HG02973 (cell line): ENCODE measurements at regions not wholly inside any gene's neighbourhood (a gene's known extent, or its start where the extent isn't known, plus 50 kb on each side); places are given as distances from the start of the nearest gene placed in this dataset.
"Not testable (repeated sequence)": the region's sequence is repeated elsewhere in the genome, so short reads cannot be mapped to it uniquely, and the experiment has no call there.

Experiments used
- ATAC-seq: cut with Tn5 transposase; IDR thresholded peaks from one replicate; pipeline ENCODE4 v1.9.1; 2021; ENCODE audit warnings: moderate library complexity; ENCODE audit not compliant: unreplicated experiment

DNA sequence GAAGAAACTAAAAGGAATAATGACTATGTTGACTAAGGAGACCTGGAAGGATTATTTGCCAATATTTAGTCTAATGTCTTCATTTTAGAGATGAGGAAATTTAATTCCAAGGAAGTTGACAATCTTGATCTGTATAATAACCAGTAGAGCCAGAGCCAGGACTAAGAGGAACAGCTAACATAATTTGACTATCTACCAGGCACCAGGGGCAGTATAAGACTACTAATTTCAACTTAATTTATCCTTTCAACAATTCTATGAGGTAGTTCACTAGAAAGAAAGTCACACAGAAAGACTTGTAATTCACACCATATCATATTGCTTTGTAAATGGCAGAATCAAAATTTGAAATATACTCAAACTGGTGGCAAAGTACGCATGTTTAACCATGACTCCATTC is 273.0 kb upstream of the STXBP5 start:
- ATAC-seq, result no peak

DNA sequence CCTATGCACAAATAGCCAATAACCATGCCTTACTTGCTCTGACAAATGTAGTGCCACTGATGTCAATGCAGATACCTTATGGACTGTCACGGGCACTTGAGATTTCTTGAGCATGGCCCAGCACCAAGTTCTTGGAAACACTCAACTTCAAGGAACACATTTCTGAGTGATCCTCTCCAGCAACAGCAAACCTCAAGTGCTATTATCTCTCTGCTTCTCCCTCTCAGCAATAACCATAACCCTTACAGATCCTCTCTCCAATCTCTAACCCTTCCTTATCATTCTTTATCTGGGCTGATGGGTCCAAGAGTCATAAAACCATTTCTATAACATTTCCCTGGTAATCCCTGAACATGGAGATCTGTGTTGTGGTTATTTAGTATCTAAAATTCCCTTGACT is 266.9 kb upstream of the STXBP5 start:
- ATAC-seq, result no peak

DNA sequence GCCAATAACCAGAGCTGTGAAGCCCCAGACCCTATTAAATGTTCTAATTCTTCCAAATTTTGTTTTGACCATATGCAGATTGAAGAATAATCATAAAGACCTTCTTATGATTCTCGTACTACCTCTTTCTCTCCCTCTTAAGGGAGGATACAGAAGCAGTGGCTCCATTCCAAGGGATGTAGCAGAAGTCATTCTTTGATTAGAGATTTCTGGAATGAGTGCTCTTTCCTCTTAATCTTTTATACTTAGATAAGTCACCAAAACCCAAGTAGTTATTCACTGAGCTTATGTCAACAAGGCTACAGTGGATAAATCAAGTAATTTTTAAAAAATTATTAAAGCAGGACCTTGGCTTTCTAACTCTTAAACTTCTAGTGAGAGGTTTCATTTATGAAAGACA is 266.0 kb upstream of the STXBP5 start:
- no peak for ATAC-seq

DNA sequence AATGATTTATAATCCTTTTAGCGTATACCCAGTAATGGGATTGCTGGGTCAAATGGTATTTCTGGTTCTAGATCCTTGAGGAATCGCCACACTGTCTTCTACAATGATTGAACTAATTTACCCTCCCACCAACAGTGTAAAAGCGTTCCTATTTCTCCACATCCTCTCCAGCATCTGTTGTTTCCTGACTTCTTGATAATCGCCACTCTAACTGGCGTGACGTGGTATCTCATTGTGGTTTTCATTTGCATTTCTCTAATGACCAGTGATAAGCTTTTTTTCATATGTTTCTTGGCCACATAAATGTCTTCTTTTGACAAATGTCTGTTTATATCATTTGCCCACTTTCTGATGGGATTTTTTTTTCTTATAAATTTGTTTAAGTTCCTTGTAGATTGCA is 264.8 kb upstream of the STXBP5 start:
- ATAC-seq, result not testable (repeated sequence)

DNA sequence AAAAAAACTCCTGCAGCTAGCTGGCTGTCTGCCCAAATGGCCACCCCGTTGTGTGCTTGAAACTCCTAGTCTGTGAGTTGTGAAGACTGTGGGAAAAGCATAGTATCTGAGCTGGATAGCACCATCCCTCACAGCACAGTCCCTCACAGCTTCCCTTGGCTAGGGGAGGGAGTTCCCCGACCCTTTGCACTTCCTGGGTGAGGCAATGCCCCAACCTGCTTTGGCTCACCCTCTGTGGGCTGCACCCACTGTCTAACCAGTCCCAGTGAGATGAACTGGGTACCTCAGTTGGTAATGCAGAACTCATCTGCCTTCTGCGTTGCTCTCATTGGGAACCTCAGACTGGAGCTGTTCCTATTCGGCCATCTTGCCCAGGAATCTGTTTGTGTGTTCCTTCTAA is 260.6 kb upstream of the STXBP5 start:
- ATAC-seq, result no peak

DNA sequence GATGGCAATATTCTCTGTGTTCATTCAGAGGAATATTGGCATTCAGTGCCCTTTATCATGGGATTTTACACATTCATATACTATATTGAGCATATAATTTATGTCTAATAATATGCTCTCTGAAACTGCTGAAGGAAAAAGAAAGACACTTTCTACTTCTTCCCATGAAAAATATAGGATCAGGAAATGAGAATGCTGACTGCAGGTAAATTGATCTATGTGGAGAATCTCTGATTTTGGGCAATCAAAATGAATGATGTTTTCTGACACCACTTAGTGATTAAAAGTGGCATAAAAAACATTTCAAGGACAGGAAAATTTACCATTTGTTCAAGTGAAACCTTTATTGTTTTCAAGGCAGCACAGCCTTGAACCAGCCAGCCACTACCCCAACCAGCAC is 260.1 kb upstream of the STXBP5 start:
- ATAC-seq, result no peak

DNA sequence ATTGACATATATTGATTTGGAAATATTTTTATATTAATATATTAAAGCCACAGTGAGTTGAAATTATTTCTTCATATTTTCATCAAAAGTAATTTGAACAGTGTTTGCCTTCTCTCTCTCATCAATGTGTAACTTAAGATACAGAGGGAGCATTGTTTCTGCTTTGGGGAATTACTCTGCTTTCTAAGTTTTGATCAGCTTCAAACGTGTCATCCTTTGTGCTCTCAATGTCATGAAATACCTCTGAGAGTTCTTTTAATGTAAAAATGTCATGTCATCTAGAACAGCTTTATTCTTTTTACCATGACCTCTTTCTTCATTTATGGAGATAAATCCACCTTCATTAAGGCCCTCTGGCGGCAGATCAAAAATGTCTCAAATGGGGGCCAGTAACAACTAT is 259.4 kb upstream of the STXBP5 start:
- no peak for ATAC-seq

DNA sequence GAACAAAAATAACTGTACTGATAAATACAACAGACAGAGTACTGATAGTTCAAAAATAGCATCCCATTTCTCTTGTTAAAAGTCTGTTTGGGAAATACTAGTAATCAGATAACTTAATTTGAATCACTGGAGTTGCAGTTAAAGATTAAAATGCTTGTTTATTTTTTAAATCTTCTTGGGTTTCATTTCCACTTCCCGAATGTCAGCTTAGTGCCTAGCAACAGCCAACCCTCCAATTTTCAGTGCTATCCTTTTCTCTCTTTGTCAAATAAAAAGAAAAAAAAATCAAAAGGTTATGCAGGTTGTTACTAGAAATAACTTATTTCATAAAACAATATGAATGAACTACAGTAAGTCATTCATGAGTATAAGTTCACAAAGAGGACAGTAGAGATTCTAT is 257.7 kb upstream of the STXBP5 start:
- no peak for ATAC-seq

DNA sequence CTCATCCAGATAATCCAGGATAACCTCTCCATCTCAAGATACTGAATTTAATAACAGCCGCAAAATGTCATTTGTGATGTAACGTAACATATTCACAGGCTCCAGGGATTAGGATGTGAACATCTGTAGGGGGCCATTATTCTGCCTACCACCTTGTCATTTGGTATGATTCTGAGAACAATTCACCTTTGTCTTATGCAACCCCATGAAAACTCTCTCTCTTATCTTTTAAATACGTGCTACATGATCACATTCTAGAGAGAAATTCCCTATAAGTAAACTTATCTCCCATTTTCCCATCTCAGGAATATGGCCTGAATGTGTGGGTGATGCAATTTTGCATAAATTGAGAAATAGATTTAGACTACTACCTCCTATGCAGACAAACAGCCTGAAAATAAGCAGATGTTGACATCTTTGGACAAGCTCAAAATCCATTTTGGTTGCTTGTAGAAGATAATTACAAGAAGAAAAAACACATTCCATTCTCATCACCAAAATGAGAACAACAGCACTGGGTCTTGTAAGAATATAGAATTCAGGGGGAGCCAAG is 255.4 kb upstream of the STXBP5 start:
- ATAC-seq, result no peak

DNA sequence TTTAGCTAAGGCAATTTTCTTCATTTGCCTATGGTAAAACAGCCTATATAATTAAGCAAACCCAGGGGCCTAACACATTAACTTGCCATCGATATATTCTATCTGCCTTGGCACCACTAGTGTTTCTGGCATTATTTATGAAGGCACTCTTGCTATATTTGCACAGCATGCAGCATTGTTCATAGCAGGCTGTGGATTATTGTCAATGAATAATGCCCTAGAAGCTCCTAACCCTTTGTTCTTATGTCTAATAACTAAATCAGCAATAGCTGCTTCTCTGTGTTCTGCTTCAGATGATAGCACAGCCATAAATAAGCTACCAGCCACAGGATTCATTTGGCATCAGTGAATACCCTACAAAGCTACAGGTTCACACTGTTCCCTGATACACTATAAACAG is 254.8 kb upstream of the STXBP5 start:
- no peak for ATAC-seq

DNA sequence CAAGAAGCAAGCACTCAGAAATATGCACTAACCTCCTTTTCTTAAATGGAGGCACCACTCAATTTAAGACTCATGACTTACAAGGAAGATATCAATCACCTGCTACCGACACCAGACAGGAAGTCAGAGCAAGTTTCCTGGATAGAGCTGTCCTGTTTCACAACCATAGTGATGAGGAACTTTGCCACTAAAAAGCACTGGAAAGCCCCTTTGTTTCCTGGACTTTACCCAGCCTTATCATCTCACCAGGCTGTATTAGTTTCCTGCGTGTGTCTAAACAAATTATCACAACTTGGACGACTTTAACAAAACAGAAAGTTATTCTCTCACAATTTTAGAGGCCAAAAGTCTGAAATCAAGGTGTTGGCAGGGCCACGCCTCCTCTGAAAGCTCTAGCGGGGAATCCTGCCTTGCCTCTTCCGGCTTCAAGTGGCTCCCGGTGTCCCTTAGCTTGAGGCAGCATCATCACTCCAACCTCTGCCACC is 253.8 kb upstream of the STXBP5 start:
- ATAC-seq, result no peak

DNA sequence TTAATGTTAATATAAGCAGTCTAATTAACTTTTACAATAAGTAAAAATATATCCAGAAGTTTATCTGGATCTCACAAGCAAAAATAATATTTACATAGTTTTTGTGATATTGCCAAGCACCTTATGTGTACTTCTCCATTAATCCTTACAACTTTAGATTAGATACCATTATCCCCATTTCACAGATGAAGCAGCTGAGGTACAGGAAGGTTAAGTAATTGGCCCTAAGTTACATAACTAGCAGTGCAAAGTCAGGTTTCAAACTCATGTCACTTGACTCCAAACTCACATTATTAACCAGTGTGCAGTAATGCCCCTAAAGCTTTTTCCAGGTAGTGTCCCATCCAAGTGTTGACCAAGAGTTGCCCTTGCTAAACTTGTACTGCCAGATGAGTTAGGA is 248.6 kb upstream of the STXBP5 start:
- no peak for ATAC-seq

DNA sequence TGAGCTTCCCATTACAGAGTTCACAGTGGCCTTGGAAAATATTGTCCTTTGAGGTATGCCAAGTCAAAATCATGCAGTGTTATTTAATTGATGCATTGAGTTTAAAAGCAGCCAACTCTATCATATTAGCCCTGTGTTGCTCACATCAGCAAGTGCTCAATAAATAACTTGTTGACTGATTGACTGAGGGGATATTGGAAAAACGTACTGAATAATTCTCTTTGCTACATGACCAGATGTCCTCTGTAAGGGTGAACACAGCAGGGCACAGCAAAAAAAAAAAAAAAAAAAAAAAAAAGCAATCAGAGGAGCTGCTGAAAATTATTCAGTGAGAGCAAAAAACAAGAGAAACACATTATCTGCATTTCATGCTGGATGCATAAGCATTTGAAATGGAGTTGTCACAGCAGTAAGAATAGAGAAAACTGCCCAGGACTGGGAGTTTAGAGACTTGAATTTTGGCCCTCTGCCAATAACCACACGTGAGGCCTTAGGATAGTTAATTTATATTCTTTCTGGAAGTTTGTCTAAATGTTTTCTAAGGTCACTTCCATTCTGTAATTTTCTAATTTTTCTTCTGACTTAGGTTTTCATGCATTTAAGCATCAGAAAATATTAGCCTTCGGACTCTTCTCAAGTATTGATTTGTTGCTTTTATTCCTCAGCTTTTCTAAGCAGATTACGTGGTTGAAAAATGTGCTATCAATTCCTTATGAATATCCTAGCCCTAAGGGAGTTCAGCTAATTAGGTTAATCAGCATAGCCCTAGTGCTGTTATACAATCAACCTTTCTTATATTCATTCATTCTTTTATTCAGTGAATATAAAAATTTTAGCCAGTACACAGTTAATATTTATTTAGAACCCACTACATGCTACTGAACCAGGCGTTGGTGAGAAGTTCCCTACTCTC is 246.8 kb upstream of the STXBP5 start:
- no peak for ATAC-seq

DNA sequence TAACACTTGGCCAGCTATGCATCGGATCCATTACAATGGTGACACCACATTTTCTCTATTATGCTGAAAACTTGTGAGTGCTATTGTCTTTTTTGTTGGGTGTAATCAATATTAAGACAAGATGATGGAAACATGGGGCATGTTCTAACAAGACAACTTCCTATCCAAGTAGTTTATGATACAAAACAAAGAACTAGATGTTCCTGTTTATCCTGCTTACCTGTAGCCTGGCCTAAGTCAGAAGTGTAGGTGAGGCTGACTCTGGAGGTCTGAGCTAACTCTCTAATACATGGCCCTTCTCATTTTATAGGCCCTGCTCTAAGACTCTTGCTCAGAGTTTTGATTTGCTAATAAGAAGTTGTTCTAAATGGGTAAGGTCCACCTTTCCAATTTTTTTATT is 242.4 kb upstream of the STXBP5 start:
- ATAC-seq, result no peak

DNA sequence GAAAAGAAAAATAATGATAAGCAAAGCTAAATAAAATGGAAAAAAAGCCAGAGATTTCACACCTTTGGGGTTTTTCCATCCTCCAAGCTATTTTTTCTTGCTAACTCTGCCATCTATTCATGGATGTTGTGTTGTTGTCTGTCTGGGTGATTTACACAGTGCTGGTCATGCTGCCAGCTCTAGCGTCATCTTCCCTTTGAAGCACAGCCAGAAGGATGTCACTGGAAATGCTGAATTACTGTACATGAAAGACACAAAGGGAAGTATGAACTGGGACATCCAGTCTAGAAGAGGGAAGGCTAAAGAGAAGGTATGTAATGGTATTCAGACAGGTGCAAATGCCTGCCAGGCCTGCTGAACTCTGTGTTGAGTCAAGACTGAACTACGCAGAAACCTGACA is 241.9 kb upstream of the STXBP5 start:
- ATAC-seq, result no peak

DNA sequence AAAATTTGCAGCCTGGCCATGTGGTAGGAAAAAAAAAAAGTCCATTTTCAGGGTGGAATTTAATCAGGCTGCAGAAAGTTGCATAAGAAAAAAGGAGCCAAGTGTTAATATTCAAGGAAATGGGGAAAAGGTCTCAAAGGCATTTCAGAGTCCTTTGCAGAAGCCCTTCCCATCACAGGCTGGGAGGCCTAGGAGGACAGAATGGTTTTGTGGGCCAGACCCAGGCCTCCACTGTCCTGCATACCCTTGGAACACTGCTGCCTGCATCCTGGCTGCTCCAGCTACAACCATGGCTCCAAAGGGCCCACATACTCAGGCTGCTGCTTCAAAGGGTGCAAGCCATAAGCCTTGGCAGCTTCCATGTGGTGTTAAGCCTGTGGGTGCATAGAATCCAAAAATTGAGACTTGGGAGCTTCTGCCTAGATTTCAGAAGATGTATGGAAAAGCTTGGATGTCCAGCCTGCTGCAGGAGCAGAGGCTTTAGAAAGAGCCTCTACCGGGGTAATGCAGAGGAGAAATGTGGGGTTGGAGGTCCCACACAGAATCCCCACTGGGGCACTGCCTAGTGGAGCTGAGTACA is 239.0 kb upstream of the STXBP5 start:
- ATAC-seq, result no peak

DNA sequence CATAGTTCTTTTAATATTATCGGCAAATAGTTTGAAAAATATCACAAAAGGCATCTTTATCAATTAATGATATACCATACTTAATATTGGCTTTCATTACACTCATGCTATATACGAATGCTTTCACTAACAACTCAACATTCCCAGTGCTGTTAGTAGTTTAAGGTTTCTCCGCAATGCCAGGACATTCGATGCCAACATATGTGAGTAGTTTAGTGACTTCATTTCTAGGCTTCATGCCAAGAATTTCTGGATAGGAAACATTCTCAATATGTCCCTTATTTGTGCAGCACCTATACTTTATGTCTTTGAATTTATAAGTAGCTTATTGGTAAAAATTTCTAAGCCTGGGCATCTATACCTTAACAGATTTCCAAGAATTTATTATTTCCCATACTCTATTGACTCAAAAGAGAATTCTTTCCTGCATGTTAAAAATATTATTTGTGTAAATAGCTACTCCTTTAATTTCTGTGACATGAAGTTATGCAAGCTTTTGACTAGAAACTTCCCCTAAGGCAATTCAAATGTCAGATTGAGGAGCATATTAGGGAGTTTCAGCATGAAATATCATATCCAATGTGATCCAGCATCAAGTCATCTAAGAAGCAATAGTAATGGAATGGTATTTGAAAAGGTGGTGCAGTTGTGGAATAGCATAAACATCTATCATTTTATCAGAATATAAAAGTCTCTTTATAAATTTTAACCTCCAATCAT is 236.0 kb upstream of the STXBP5 start:
- ATAC-seq, result no peak

DNA sequence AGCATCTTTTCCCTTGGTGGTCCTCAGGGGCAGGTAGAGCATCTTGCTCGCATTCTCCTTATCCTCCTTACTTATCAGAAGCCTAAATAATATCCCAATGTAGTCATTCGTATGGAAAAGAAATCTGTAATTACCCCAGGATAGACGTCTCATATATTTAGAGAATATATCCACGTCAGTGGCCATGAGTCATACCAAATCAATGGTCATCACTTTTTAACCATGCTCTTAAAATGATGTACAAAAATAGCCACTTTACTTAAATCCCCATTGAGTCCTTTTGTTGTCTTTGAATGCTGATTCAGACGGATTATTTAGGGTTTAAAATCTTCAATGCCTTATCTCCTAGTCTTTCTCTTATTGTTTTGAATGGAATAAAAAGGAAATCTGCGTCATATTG is 231.7 kb upstream of the STXBP5 start:
- ATAC-seq, result no peak

DNA sequence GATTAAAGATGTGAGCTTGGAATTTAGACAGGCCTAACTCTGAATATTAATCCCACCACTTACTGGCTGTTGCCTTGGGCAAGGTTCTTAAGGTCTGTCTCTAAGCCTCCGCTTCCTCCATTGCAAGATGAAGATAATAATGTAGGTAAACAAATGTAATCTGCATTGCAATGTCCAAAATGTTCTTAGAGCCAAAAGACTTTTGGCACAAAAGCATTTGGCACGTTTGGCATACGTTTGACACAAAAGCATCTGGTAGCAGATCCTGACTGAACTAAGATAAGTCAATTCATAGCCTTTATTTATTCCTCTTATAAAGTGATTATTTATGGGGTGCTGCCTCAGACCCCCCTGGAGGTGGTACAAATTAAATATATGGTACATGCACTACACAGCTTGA is 229.9 kb upstream of the STXBP5 start:
- no peak for ATAC-seq

DNA sequence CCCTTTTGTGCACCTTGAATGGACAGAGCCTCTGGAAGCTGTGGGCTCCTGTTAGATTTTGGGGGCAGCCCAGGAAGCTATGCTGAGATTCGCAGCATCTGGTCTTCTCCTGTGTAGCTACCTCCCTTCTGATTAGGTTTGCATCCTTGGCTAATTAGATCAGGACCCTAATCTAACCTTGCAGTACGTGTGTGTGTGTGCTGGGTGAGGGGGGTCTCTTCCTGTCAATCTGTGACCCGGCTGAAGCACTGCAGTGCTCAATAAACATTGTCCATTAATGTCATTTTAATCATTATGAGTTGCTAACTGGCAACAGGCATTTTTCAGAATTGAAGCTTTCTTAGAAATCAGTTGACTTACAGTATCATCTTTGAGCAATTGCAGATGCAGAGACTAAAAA is 229.1 kb upstream of the STXBP5 start:
- ATAC-seq, result no peak

DNA sequence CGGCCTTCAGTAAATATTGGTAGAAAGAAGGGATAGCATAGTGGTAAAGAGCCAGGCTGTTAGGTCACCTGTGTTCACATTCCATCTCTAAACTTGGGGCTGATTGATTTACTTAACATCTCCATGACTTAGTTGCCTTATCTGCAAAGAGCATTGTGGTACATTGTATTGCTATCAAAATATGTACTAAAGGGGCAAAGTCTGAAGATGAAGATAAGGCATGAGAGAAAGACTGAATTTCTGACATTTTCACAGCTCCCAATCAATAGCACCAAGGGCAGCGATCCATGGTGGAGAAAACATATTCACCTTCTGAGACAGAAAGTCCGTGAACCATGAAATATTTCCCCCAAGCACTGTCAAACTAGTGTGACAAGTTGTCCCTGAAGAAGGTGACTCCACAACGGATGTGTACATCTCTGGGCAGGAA is 223.3 kb upstream of the STXBP5 start:
- ATAC-seq, result no peak

DNA sequence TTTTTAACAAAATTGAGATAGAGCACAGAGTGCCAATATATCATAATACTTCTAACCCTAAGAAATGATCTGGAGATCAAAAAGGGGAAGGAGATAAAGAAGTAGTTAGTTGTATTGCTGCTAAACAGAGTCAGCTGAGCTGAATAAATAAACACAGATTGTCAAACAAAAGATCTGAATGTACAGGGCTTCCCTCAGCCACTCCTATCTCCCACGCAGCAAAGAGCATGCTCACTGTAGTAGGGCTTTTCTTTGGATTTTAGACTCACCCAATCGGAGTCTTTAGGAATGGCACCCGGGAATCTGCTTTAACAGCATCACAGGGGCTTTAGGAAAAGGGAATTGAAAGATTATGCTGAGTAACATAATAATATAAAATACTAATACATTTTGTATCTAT is 222.2 kb upstream of the STXBP5 start:
- no peak for ATAC-seq
